AG09309 (cell line): ENCODE measurements at regions not wholly inside any gene's neighbourhood (a gene's known extent, or its start where the extent isn't known, plus 50 kb on each side); places are given as distances from the start of the nearest gene placed in this dataset.

Experiments used
- DNase-seq: peaks from one replicate; pipeline ENCODE4 v3.0.0-alpha.2; 2010; ENCODE audit warnings: low read depth
- H3K4me3 ChIP-seq: 2 replicates; pipeline ENCODE4 v1.5.1; 2011; ENCODE audit warnings: mild to moderate bottlenecking, low read depth, low read length, moderate library complexity; ENCODE audit not compliant: control insufficient read depth
- CTCF ChIP-seq: IDR thresholded peaks from 2 replicates; pipeline ENCODE4 v1.5.1; 2011; ENCODE audit warnings: mild to moderate bottlenecking, low read depth, low read length, inconsistent platforms; ENCODE audit not compliant: insufficient read depth, control insufficient read depth; ENCODE audit errors: missing control alignments

GRCh38 chr13:40453351-40454021, 213.0 kb downstream of the FOXO1 start:
- DNase-seq = no peak

GRCh38 chr13:40456397-40456953, 210.0 kb downstream of the FOXO1 start:
- TF ChIP-seq CTCF = no peak
- DNase-seq = no peak

More at GRCh38 chr13:40453351-40454021, 213.0 kb downstream of the FOXO1 start:
- H3K4me3 ChIP-seq = no peak overlapping the region
- no peak for TF ChIP-seq CTCF

DNA sequence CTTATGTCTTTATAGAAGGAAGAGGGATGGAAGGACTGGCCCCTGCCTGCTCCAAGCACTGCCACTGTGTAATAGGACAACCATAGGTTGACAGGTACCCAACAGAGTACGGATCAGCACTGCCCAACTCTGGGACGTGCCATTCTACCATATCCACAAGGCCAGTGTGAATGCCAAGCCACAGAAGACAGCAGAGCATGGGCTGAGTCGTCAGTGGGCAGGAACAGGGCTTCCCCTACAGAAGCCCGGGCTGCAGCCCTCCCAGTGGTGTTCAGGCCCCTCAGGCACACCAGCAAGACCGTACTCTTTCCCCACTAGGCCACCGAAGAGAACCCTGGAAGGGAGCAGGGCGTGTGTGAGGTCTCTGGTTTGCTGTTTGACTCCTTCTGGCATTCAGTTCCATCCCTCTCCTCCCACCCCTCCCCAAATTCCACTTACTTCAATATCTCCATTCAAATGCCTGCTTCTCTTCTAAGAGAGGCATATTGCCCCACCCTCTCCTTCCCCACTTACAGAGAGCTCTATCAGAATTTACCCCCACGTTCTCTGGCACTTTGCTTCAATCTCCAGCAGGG, 209.4 kb downstream of the FOXO1 start:
- no peak for DNase-seq
- H3K4me3 ChIP-seq = no peak overlapping the region
- no peak for TF ChIP-seq CTCF

More at GRCh38 chr13:40456397-40456953, 210.0 kb downstream of the FOXO1 start:
- no peak overlapping the region for H3K4me3 ChIP-seq

DNA sequence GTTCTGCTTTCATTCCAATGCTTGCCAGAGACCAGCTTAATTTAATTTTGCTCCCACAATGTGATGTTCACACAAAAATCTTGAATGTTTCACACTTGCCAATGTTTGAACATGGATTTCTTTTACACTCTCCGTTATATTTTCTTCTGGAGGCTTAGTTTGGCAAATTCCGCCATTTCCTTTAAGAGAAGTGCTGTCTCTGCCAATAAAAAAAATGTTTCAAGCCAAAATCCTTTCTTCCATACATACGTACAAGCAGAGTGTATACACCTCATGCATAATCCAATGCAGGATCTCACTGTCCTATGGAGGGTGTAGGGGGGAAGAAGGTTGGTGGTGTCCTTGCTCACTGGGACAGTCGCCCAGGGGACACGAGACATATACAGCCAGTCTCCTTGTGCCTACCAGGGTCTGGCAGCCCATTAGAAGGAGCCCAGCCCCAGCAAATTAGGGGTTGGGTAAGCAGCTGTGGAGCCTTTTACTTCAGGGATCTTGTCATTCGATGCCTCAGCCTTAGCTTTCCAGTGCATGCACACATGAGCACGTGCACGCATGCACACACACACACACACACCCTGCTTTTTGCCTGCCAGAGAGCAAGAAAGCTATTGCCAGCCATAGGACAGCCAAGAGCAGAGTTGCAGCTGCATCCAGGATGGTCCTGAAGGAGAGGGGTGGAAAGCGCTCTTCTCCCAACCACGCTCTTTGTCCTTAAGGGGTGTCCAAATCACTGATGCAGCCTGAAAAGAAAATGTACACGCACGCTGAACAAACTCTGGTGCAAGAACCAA, 208.3 kb downstream of the FOXO1 start:
- no peak for DNase-seq
- no peak overlapping the region for H3K4me3 ChIP-seq
- TF ChIP-seq CTCF = no peak

- DNase-seq = no peak
- H3K4me3 ChIP-seq = no peak overlapping the region
- TF ChIP-seq CTCF = no peak
These were observed 207.8 kb downstream of the FOXO1 start for GRCh38 chr13:40458720-40458990.

- H3K4me3 ChIP-seq = no peak overlapping the region
- DNase-seq = no peak
- TF ChIP-seq CTCF = no peak
These were observed 206.3 kb downstream of the FOXO1 start for GRCh38 chr13:40460116-40460515.
